GM18870 (cell line): ENCODE measurements at regions not wholly inside any gene's neighbourhood (a gene's known extent, or its start where the extent isn't known, plus 50 kb on each side); places are given as distances from the start of the nearest gene placed in this dataset.
"Not testable (repeated sequence)": the region's sequence is repeated elsewhere in the genome, so short reads cannot be mapped to it uniquely, and the experiment has no call there.

Experiments used
- ATAC-seq: cut with Tn5 transposase; IDR thresholded peaks from one replicate; pipeline ENCODE4 v1.9.1; 2021; ENCODE audit warnings: moderate library complexity; ENCODE audit not compliant: unreplicated experiment

DNA sequence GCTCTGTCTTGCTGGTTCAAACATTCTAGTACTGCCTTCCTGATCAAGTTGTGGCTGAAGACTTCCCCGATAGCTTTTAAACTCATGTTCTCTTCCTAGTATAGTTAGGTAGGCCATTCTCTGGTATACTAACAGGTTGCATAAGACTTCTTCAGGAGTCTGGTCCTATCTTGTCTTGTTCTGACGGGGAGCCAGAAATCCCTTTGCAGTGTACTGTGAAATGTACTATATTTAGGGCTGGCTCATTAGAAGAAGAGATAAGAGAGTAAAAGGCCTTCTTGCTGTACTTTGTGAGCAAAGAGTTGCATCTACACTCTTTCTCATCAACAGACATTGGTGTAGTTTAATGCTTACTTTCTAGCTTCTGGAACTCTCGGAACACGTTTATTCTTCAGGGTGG, 331.9 kb downstream of the NUP35 start:
- ATAC-seq: no peak

- no peak for ATAC-seq
Observed at GRCh38 chr2:183458460-183458859, 334.2 kb downstream of the NUP35 start.

DNA sequence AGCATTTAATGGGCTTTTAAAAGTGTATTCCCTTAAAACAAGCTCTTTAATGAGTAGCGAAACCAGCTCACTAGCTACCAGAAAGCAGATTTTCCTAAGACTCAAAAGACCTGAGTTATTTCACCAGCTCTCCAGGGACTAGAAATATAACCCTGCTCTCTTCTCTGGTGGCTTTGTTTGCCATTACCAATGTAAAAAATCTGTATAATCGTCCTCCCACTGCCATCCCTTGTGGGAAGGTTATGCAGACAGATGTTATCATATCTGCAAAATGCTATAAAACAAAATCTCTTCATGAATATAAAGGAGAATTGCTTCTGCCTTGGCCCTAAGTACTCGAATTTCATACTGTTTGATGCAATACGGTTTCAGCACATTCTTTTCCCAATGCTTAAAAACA, 335.2 kb downstream of the NUP35 start:
- ATAC-seq: no peak

DNA sequence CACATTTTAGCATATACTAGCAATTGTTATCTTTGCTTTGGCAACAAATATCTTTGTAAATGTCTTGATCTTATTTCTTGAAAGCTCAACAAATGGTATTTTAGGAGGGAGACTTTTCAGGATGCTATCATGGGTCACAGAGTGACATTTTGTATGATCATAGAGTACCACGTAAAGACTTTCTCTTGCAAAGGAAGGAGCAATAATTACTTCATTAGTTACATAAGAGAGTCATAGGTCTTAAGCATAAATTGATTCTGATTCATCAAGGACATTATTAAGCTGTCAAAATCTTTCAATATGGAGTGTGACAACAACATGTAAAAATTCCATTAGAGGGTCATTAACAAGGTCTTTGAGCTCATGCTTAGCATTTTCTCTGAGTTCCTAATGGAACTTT, 339.6 kb downstream of the NUP35 start:
- ATAC-seq: no peak

DNA sequence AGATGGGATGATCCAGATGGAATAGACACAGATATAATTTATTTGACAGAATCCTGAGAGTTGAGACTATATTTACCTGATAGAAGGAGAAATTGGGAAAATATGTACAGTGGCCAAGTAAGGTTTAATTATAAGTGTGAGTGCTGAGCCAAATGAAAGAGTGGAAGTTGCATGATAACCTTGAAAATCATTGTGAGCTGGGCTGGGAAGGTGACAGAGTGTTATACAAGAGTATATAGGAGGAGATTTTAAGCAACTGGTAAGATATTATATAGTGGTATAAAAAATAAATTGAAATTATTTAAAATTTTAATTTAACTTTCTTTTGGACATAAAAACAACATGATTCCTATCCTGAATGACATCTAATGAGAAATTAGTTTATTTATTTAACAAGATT, 340.8 kb downstream of the NUP35 start:
- no peak for ATAC-seq

DNA sequence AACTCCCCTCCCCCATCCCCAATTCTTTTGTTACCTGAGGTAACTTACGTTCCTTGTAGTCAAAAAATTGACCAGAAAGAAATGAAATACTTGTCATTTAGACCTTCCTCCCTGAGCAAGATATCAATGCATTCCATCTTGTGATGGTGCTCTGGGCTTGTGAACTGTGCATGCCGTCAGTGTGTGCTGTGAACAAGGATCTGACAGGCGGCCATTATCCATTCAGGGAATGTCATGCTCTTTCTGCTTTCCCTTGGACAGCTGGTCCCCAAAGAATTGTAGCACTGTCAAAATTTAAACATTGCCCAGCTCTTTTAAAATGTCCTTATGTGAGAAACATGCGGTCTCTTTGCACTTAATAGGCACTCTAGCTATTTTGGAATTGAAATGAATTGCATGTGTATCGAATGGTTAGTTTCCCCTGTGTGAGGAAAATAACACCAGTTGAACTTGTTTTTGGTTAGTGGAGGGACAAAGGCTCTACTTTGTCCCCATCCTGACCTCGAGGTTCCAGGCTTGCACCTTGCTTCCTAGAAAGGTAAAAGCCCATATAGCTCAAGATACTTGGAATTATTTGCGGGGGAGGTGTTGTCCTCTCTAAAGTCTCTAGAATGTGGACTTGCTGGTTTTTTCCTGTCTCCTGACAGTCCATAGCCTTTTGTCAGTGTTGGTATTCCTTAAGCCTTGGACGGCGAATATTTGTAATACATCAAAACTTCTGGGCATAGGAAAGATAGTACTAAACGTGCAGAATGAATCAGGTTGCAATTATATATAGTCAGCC, 350.9 kb downstream of the NUP35 start:
- ATAC-seq: no peak

DNA sequence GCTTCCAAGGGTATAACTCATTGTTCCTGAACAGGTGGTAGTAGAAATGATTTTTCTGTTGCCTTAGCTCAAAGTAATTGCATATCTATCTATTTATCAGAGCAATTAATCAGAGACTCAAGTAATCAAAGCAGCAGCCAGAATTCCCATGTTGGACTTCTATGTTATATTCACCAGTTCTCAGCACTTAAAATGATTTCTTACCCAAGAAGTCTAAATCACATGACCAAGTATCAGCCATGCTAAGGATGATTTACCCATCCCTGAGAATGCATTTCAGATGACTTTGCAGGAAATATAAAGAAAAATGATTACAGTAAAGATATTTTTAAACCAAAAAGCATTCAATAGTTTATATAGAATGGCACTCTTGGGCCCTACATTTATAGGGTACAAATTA, 352.2 kb downstream of the NUP35 start:
- ATAC-seq: no peak

GRCh38 chr2:183477296-183477695, 353.1 kb downstream of the NUP35 start:
- no peak for ATAC-seq

- ATAC-seq: not testable (repeated sequence)
Observed at GRCh38 chr2:183478941-183479595, 354.8 kb downstream of the NUP35 start.

GRCh38 chr2:183487326-183487725, 363.1 kb downstream of the NUP35 start:
- ATAC-seq: no peak

- no peak for ATAC-seq
Observed at GRCh38 chr2:183488421-183488820, 364.2 kb downstream of the NUP35 start.

DNA sequence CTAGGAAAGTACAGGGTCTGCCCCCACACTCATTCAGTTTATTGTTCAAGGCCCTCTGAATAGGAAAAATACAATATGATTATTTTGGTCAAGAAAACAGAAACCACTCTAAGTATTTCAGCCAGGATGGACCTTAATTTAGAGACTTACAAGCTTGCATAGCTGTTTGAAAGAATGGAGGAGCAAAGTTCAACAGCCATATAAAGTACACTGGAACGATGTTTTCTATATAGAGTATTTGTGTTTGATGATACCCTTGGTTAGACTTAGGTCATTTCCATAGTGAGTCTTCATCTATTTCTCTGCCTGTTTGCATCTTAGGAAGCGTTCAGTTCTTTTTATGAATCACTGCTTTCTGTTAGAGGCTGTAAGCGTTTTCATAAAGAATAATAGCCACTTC, 366.2 kb downstream of the NUP35 start:
- ATAC-seq: no peak

DNA sequence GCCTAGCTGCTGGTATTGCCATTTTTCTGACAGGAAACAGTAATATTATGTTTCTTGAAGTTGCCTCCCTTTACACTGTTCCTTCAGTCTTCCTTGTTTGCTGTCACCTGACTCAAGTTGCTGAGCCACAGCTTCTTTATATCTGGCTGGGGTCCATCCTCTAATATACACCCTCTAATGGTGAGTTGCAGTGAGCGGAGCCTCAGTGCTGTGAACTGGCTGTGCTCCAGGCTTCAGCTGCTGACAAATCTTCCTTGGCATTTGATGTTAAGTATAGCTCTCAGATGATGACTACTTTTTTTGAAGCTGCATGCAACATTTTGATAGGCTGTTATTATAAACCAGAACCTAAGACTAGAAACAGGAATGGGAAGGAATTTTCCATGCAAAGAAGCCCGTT, 366.7 kb downstream of the NUP35 start:
- ATAC-seq: no peak

DNA sequence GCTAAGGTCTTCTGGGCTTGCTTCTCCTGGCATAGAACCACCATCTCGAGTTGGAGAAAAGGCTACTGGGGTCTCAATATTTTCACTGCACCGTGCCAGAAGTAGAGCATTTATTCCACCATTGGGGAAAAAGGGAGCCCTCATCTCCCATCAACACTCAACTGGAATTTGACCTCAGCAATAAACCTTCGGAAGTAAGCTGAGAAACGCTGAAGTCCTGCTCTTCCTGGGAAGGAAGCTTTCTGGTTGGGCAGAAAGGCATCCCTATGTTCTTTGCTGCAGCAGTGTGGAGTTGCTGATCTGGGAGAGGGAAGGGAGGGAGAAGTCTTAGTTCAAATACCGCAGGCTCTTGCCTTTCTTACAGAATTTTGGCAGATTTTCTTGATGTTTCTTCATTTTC, 368.8 kb downstream of the NUP35 start:
- no peak for ATAC-seq

GRCh38 chr2:183495079-183495478, 370.8 kb downstream of the NUP35 start:
- ATAC-seq: no peak

DNA sequence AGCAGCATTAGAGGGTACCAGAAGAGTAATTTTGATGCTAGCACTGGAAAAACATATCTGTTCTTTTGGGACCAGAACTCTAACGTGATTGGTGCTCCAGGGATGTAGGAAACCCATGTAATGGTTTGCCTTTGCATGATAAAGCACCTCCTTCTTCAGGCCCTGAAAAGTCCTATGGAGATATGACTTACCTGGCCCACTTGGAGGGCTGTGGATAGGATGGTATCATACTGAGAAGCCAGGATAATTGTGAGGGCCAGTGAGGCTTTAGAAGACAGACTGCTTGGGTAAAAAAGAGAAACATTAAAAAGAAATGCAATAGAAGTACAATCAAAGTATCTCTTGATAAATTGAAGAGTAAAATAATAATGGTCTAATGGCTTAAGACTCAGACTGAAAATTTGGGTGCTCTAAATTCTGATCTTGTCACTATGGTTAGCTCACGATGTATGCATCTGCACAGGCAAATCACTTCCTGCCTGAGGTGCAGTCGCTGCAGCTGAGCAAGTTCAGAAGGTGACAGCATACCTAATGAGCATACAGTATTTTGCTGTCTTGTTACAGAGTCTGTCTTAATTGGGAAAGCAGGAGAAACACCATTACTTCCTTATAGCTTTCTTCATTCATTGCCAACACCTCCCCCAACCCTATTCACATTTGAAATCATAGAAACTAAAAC, 371.5 kb downstream of the NUP35 start:
- peak; percentile 80 for ATAC-seq

DNA sequence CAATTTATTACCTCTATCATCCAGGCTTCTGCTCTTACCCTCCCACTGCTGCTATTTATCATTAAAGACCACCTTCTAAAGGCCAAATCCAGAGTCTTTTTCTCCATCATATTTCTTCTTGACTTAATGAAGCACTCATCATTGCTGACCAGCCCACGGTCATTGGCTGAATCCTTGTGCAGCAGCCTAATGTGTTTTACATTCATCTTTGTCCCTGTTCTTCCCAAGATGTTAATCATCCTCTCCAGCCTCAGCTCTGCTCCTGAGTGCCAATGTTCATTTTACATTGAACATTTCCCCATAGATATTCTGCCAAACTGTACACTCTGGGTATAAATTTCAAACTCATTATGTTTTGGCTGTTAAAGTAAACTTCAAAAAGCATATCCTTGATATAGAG, 373.6 kb downstream of the NUP35 start:
- no peak for ATAC-seq

DNA sequence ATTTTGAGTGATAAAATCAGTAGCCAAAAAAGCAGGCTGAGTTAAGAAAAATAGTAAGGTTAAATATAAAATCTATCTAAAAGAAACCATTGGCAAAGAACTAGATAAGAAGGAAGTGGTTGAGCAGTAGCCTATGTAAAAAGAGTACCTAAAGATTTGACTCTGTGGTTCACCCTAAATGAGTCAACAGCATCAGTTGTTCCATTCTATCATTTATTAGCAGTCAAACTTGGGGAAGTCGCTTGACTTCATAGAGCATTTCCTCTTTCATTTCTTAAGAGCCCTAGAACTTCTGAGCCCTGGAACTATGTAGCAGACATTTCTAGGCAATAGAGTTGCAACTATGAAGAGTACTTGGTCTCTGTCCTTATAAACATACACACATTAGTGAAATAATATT, 381.7 kb downstream of the NUP35 start:
- ATAC-seq: peak; percentile 96

DNA sequence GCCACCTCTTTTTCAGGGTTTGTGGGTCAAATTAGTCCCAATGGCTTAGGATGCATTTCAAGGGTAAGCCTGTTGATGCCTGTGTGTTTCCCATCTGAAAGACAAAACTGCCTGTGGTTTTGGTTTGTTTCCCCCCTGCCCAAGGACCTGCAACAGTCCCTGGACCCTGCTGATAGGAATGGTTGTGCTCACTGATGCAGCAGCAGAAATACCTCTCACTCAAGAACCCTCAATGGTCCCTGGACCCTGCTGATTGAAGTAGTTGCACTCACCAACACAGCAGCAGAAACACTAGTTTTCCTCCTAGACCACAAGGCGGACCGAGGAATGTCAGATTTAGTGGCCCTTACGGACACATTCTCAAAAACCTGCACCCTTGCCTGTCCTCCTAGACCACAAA, 386.9 kb downstream of the NUP35 start:
- ATAC-seq: no peak

- no peak for ATAC-seq
Observed at GRCh38 chr2:183519371-183520056, 395.3 kb downstream of the NUP35 start.

GRCh38 chr2:183521911-183522310, 397.7 kb downstream of the NUP35 start:
- no peak for ATAC-seq
